Coronary artery (tissue), 2 donors: ENCODE measurements at regions not wholly inside any gene's neighbourhood (a gene's known extent, or its start where the extent isn't known, plus 50 kb on each side); places are given as distances from the start of the nearest gene placed in this dataset.

Experiments used
- DNase-seq: peaks from one replicate; pipeline ENCODE4 v3.0.0-alpha.2; 2017; ENCODE audit warnings: low spot score
- H3K27ac ChIP-seq, 2 donors: fragments of 200-600 bp; sonication (generic); one replicate each; pipeline ENCODE4 v1.5.1; 2016 to 2019
- H3K4me3 ChIP-seq: fragments of 200-600 bp; sonication (generic); 2 replicates; pipeline ENCODE4 v1.5.1; 2016; ENCODE audit warnings: mild to moderate bottlenecking, moderate library complexity
- TF ChIP-seq, protein P1 (sequence below): fragments of 200-600 bp; sonication (generic); IDR thresholded peaks from one replicate; pipeline ENCODE4 v1.5.1; 2019; ENCODE audit warnings: antibody characterized with exemption

DNA sequence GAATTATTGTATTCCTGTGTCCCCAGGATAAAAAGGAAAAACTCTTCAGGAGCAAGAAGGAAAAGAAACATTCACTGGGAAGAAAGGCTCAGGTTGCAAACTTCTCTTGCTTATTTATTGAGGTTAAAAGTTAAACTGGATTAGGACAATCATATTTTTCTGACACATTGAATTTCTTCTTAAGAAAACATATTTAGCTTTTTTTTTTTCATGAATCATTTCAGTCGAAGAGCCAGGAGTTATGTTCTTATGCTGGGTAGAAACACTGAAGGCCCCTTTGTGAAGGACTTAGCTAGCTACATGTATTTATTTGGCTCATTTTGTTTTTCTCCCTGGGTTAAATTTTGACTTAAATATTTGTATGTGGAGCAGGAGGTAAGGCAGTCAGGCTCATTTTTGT lies 434.0 kb downstream of the KLF5 start:
- TF ChIP-seq, protein P1, sequence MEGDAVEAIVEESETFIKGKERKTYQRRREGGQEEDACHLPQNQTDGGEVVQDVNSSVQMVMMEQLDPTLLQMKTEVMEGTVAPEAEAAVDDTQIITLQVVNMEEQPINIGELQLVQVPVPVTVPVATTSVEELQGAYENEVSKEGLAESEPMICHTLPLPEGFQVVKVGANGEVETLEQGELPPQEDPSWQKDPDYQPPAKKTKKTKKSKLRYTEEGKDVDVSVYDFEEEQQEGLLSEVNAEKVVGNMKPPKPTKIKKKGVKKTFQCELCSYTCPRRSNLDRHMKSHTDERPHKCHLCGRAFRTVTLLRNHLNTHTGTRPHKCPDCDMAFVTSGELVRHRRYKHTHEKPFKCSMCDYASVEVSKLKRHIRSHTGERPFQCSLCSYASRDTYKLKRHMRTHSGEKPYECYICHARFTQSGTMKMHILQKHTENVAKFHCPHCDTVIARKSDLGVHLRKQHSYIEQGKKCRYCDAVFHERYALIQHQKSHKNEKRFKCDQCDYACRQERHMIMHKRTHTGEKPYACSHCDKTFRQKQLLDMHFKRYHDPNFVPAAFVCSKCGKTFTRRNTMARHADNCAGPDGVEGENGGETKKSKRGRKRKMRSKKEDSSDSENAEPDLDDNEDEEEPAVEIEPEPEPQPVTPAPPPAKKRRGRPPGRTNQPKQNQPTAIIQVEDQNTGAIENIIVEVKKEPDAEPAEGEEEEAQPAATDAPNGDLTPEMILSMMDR, result no peak
- DNase-seq, result no peak
- H3K27ac ChIP-seq, result no peak overlapping the region
- no peak overlapping the region for H3K4me3 ChIP-seq

DNA sequence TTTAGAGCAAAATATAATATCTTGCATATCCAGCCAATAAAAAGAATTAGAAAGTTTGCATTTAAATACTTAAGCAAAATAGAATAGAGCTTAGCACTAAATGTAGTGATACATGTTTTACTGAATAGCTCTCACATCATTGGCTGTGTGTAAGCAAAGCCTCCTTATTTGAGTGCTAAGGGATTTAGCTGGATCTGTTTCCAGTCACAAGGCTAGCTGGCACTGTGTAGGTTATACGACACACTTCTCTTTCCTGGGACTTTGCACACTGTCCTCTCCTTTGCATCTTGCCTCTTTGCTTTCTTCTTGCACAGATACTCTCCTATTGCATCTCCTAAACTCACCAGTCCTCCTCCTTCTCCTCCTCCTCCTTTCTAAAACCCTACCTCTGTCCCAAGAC lies 423.8 kb downstream of the KLF5 start:
- DNase-seq, result no peak
- Histone ChIP-seq H3K27ac (no peak overlapping the region), H3K4me3 (no peak overlapping the region)
- TF ChIP-seq, protein P1, result no peak

GRCh38 chr13:73481886-73482445 lies 423.2 kb downstream of the KLF5 start:
- TF ChIP-seq, protein P1, result no peak
- H3K4me3 ChIP-seq, result no peak overlapping the region
- no peak for DNase-seq

GRCh38 chr13:73480779-73481559 lies 422.2 kb downstream of the KLF5 start:
- TF ChIP-seq, protein P1, result no peak
- Histone ChIP-seq H3K4me3 (no peak overlapping the region), H3K27ac (no peak overlapping the region)
- no peak for DNase-seq

More at GRCh38 chr13:73481886-73482445, 423.2 kb downstream of the KLF5 start:
- no peak overlapping the region for H3K27ac ChIP-seq

DNA sequence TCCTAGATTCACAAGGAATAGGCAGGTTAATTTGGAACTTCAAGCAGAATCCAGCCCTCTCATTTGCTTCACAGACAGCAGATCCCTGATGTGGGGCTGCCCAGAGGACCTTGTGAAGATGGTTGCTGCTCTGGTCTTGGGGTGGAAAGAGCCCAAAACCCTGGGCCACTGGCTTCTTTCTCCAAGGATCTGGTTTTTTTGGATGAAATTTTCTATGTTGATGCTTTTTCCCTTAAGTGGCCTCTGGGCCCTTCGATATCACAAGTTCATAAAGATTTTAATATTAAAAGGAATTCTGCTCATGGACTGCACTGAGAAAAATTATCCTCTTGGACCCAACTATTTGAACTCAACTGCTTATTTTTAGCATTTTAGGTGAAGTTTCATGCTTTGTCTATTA lies 421.1 kb downstream of the KLF5 start:
- no peak for DNase-seq
- no peak overlapping the region for H3K27ac ChIP-seq
- TF ChIP-seq, protein P1, result no peak
- no peak overlapping the region for H3K4me3 ChIP-seq

DNA sequence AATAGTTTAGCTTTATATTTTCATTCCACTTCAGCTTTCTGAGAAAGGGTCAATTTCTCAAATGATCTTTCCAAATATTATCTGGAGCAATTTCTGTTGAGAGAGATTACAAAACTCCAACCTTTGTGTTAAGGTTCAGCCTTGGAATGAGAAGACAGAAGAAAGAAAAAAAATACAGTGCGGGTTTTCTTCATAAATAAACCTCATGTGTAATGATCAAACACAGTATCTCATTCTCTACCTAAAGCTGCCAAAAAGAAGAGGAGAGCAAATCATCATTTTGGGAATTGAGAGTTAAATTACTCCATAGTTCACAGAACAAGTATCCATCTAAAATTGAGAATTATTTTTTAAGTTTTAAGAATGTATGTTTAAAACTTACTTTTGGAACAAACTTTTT lies 420.5 kb downstream of the KLF5 start:
- no peak overlapping the region for H3K27ac ChIP-seq
- TF ChIP-seq, protein P1, result no peak
- DNase-seq, result no peak
- no peak overlapping the region for H3K4me3 ChIP-seq

- Histone ChIP-seq H3K4me3 (no peak overlapping the region), H3K27ac (no peak overlapping the region)
- DNase-seq, result no peak
- TF ChIP-seq, protein P1, result no peak
Measured at GRCh38 chr13:73477441-73477840, 418.6 kb downstream of the KLF5 start.
